Activated CD8-positive, alpha-beta memory T cell treated with anti-CD3 and anti-CD28 coated beads, Interleukin-2, amount 50 U/mL, for 48 hours (primary cell): ENCODE measurements at regions not wholly inside any gene's neighbourhood (a gene's known extent, or its start where the extent isn't known, plus 50 kb on each side); places are given as distances from the start of the nearest gene placed in this dataset.

ENCODE experiments used
- DNase-seq: peaks from one replicate; pipeline ENCODE4 v3.0.0-alpha.2; 2020

GRCh38 chr12:83186419-83186818 lies 499.7 kb downstream of the TMTC2 start:
- no peak for DNase-seq

GRCh38 chr12:83185241-83185640 lies 498.5 kb downstream of the TMTC2 start:
- no peak for DNase-seq
